ENCODE measurements at regions not wholly inside any gene's neighbourhood (a gene's known extent, or its start where the extent isn't known, plus 50 kb on each side); places are given as distances from the start of the nearest gene placed in this dataset.
"Not testable (repeated sequence)": the region's sequence is repeated elsewhere in the genome, so short reads cannot be mapped to it uniquely, and the experiment has no call there.

- not testable (repeated sequence) for TF ChIP-seq EZH2 (IDR thresholded peaks at IDR 0.05; ENCODE audit: borderline replicate concordance, insufficient read depth, low read depth, low read length, poor library complexity, severe bottlenecking); CTCF (IDR thresholded peaks at IDR 0.05)
Measured at GRCh38 chrX:40904739-40905138, 169.4 kb upstream of the MED14 start.

All from B cell (primary cell).